ENCODE measurements at regions not wholly inside any gene's neighbourhood (a gene's known extent, or its start where the extent isn't known, plus 50 kb on each side); places are given as distances from the start of the nearest gene placed in this dataset.

GRCh38 chr6:947235-947934, 254.4 kb upstream of the EXOC2 start:
- CTCF ChIA-PET, result no interaction called here
- BruUV-seq (replicated peaks), result no TSS peak
- TF ChIP-seq, protein P1, sequence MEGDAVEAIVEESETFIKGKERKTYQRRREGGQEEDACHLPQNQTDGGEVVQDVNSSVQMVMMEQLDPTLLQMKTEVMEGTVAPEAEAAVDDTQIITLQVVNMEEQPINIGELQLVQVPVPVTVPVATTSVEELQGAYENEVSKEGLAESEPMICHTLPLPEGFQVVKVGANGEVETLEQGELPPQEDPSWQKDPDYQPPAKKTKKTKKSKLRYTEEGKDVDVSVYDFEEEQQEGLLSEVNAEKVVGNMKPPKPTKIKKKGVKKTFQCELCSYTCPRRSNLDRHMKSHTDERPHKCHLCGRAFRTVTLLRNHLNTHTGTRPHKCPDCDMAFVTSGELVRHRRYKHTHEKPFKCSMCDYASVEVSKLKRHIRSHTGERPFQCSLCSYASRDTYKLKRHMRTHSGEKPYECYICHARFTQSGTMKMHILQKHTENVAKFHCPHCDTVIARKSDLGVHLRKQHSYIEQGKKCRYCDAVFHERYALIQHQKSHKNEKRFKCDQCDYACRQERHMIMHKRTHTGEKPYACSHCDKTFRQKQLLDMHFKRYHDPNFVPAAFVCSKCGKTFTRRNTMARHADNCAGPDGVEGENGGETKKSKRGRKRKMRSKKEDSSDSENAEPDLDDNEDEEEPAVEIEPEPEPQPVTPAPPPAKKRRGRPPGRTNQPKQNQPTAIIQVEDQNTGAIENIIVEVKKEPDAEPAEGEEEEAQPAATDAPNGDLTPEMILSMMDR (IDR thresholded peaks at IDR 0.05; ENCODE audit: unreplicated experiment), result no peak
- Mint-ChIP-seq H3K4me3 (ENCODE audit: low read depth, unreplicated experiment) (no peak overlapping the region), H3K36me3 (ENCODE audit: insufficient read depth, unreplicated experiment) (no peaks in the 10 kb centered on the region), H3K27ac (ENCODE audit: unreplicated experiment) (no peak overlapping the region), H3K4me1 (ENCODE audit: low read depth, unreplicated experiment) (no peaks in the 10 kb centered on the region), H3K9me3 (ENCODE audit: low read depth, unreplicated experiment) (no peaks in the 10 kb centered on the region), H3K27me3 (ENCODE audit: unreplicated experiment) (no peaks in the 10 kb centered on the region)
- intact Hi-C loops (cut with micrococcal nuclease; ENCODE audit: unreplicated experiment), result no loop called here
- no peak for DNase-seq

DNA sequence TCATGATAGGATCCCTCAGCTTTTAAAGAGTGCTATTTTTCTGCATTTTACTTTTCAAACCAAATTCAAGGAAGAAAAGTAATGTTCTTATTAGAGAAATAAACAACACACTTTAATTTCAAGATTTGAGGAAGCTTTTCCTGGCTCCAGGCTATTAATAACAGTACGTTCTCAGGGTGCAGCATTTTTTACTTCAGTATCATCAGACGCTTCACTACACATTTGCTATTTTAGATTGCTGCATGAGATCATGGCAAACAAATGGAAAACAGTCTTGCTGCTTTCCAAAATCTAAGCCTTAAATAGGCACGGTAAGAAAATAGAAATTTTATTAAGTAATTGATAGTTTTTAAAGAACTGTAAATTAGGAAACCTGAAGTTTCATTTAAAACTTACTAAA, 253.6 kb upstream of the EXOC2 start:
- TF ChIP-seq, protein P1 (IDR thresholded peaks at IDR 0.05; ENCODE audit: unreplicated experiment), result no peak
- Mint-ChIP-seq H3K4me3 (ENCODE audit: low read depth, unreplicated experiment) (no peak overlapping the region), H3K36me3 (ENCODE audit: insufficient read depth, unreplicated experiment) (no peaks in the 10 kb centered on the region), H3K27ac (ENCODE audit: unreplicated experiment) (no peak overlapping the region), H3K27me3 (ENCODE audit: unreplicated experiment) (no peaks in the 10 kb centered on the region), H3K4me1 (ENCODE audit: low read depth, unreplicated experiment) (no peaks in the 10 kb centered on the region), H3K9me3 (ENCODE audit: low read depth, unreplicated experiment) (no peaks in the 10 kb centered on the region)
- CTCF ChIA-PET, result no interaction called here
- intact Hi-C loops (cut with micrococcal nuclease; ENCODE audit: unreplicated experiment), result no loop called here
- BruUV-seq (replicated peaks), result no TSS peak
- DNase-seq, result no peak

DNA sequence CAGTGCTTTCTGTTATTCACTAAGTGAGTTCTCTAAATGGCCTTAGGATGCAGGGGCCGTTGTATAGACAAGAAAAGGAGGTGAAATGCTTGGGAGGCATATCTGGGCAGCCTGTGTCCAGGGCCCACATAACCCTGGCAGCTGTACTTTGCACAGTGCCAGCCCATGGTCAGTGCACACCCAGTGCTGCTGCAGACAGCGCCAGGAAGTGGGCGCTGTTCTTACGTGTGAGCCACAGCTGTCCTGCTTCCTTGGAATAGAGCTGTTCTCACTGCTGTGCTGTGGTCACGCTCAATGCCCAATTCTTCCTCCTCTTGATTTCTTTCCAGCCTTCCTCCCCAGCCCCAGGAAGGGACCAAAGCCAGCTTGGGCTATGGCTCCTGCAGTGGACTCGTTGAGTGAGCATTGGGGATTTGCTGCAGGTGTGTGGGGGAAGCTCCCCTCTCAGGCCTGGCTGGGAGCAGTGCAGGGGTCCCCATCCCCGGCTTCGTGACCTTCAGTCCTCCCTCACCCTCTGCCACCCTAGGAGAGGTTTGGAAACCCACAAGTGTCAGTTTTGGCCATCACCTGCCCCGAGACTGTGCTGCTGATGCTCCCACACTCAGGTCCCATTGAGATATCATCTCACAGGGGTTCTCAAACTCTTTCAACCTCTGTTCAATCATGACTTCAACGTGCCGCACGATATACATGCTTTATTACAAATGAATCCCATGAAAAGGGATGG, 246.8 kb upstream of the EXOC2 start:
- TF ChIP-seq, protein P1 (IDR thresholded peaks at IDR 0.05; ENCODE audit: unreplicated experiment), result no peak
- intact Hi-C loops (cut with micrococcal nuclease; ENCODE audit: unreplicated experiment), result no loop called here
- Mint-ChIP-seq H3K4me1 (ENCODE audit: low read depth, unreplicated experiment) (no peaks in the 10 kb centered on the region), H3K27me3 (ENCODE audit: unreplicated experiment) (peaks cover 25% of the 10 kb centered on the region), H3K36me3 (ENCODE audit: insufficient read depth, unreplicated experiment) (no peaks in the 10 kb centered on the region), H3K9me3 (ENCODE audit: low read depth, unreplicated experiment) (no peaks in the 10 kb centered on the region), H3K27ac (ENCODE audit: unreplicated experiment) (no peak overlapping the region), H3K4me3 (ENCODE audit: low read depth, unreplicated experiment) (no peak overlapping the region)
- CTCF ChIA-PET, result interaction anchor here (0.7 kb wide), 1 partner anchor 176 kb away, joined by 3 read pairs; no protein-coding TSS in a partner anchor
- BruUV-seq (replicated peaks), result no TSS peak
- DNase-seq, result no peak

DNA sequence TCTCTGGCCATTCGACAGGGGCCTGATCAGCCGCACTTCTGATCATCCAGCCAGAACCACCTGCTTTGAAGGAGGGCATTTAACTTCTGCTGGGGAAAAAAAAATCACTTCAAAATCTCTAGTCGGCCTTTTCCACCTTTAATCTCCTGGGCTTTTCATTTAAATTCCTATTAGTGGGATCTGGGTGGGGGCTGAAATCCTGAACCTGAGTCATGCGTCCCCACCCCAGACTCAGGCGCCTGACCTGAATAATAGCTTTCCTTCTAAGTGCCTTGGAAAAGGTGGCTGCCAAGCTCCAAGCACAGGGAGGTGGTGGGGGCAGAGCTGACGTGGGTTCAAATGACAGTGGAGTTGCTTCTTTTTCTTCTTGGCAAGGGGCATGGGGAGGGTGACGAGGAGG, 246.0 kb upstream of the EXOC2 start:
- BruUV-seq (replicated peaks), result no TSS peak
- Mint-ChIP-seq H3K9me3 (ENCODE audit: low read depth, unreplicated experiment) (no peaks in the 10 kb centered on the region), H3K27me3 (ENCODE audit: unreplicated experiment) (peaks cover 31% of the 10 kb centered on the region), H3K4me3 (ENCODE audit: low read depth, unreplicated experiment) (no peak overlapping the region), H3K36me3 (ENCODE audit: insufficient read depth, unreplicated experiment) (no peaks in the 10 kb centered on the region), H3K27ac (ENCODE audit: unreplicated experiment) (no peak overlapping the region), H3K4me1 (ENCODE audit: low read depth, unreplicated experiment) (no peaks in the 10 kb centered on the region)
- no peak for DNase-seq
- CTCF ChIA-PET, result interaction anchor here (0.7 kb wide), 1 partner anchor 177 kb away, joined by 3 read pairs; no protein-coding TSS in a partner anchor
- TF ChIP-seq, protein P1 (IDR thresholded peaks at IDR 0.05; ENCODE audit: unreplicated experiment), result no peak
- intact Hi-C loops (cut with micrococcal nuclease; ENCODE audit: unreplicated experiment), result no loop called here
